SU-DHL-6 (cell line): ENCODE measurements at regions not wholly inside any gene's neighbourhood (a gene's known extent, or its start where the extent isn't known, plus 50 kb on each side); places are given as distances from the start of the nearest gene placed in this dataset.

Experiments used
- H2AFZ ChIP-seq: fragments of 200-600 bp; sonication (generic); 2 replicates; pipeline ENCODE4 v1.6.1; 2014; ENCODE audit warnings: low read depth, mild to moderate bottlenecking, moderate library complexity, mixed read lengths, antibody characterized with exemption, low read length; ENCODE audit not compliant: severe bottlenecking
- H3F3A ChIP-seq: fragments of 200-600 bp; shearing (Covaris generic); 2 replicates; pipeline ENCODE4 v1.6.0; 2016; ENCODE audit warnings: antibody characterized with exemption, mild to moderate bottlenecking; ENCODE audit not compliant: insufficient read depth
- H3K27ac ChIP-seq: fragments of 200-600 bp; sonication (generic); 2 replicates; pipeline ENCODE4 v1.5.1; 2016; ENCODE audit warnings: low read depth, mild to moderate bottlenecking, low read length, moderate library complexity, mixed read lengths
- H3K27me3 ChIP-seq: fragments of 200-600 bp; sonication (generic), shearing (Covaris generic); 2 replicates; pipeline ENCODE4 v1.6.0; 2014; ENCODE audit warnings: mild to moderate bottlenecking, low read length
- H3K36me3 ChIP-seq: fragments of 200-600 bp; sonication (generic); 2 replicates; pipeline ENCODE4 v1.6.1; 2014; ENCODE audit warnings: mild to moderate bottlenecking, low read length, mixed read lengths
- H3K4me2 ChIP-seq: fragments of 300-600, 200-600 bp; shearing (Covaris generic), sonication (generic); 2 replicates; pipeline ENCODE4 v1.6.0; 2014; ENCODE audit warnings: low read length, low read depth, mild to moderate bottlenecking; ENCODE audit not compliant: poor library complexity, severe bottlenecking
- H3K4me3 ChIP-seq: fragments of 200-600 bp; sonication (generic); 2 replicates; pipeline ENCODE4 v1.5.1; 2014; ENCODE audit warnings: antibody characterized with exemption, low read length, mild to moderate bottlenecking, mixed read lengths; ENCODE audit not compliant: insufficient read depth, poor library complexity, severe bottlenecking
- H3K79me2 ChIP-seq: fragments of 200-600 bp; sonication (generic); 2 replicates; pipeline ENCODE4 v1.6.1; 2014; ENCODE audit warnings: mild to moderate bottlenecking, low read length, moderate library complexity; ENCODE audit not compliant: insufficient read depth
- H3K9ac ChIP-seq: fragments of 200-600 bp; sonication (generic); 2 replicates; pipeline ENCODE4 v1.7.0; 2014; ENCODE audit warnings: mild to moderate bottlenecking, low read length
- H3K9me2 ChIP-seq: fragments of 200-600 bp; sonication (generic); replicated peaks from 2 replicates; pipeline ENCODE4 v1.6.1; 2014; ENCODE audit warnings: low read length; ENCODE audit not compliant: insufficient read depth
- H3K9me3 ChIP-seq: fragments of 200-600 bp; sonication (generic); 2 replicates; pipeline ENCODE4 v1.6.1; 2014; ENCODE audit warnings: low read length, mixed read lengths; ENCODE audit not compliant: insufficient read depth
- H4K20me1 ChIP-seq: fragments of 200-600 bp; sonication (generic); 2 replicates; pipeline ENCODE4 v1.6.1; 2014; ENCODE audit warnings: low read depth, mild to moderate bottlenecking, antibody characterized with exemption, low read length, moderate library complexity, mixed read lengths
- CTCF ChIP-seq: fragments of 200-600 bp; sonication (generic); IDR thresholded peaks from one replicate; pipeline ENCODE4 v1.5.1; 2017; ENCODE audit warnings: antibody characterized with exemption, mild to moderate bottlenecking, low read length, moderate library complexity; ENCODE audit not compliant: insufficient read depth, poor library complexity, severe bottlenecking
- EZH2phosphoT487 ChIP-seq: fragments of 200-600 bp; sonication (generic), shearing (Covaris generic); conservative IDR thresholded peaks from 2 replicates; pipeline ENCODE4 v1.6.1; 2018; ENCODE audit warnings: mild to moderate bottlenecking, antibody characterized with exemption, low read length, moderate library complexity, mixed read lengths

DNA sequence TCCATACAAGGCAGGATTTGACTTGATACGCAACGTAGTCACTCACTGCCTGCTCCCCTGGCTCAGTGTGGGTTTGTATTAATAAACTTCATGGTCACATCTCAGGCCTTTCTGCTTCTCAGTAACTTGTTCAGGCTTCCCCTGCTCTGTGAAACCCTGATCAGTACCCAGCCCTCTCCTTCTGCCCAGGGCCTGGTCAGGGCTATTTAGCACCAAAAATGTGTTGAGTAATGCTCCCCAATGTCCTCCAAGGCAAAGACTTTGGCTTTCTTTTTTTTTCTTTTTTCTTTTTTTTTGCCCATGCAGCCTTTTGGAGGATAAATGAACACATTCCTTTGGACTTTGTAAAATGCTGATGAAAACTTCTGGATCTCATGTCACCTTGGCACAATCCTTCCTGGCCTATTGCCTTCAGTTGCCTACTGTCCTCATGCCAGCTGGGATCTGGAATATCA, 399.2 kb upstream of the KLF4 start:
- no peaks in the 10 kb centered on the region for H3K9me2 ChIP-seq
- no peaks in the 10 kb centered on the region for H3K36me3 ChIP-seq
- no peaks in the 10 kb centered on the region for H3F3A ChIP-seq
- TF ChIP-seq CTCF (no peak), EZH2phosphoT487 (no peak)
- no peak overlapping the region for H3K9ac ChIP-seq
- no peak overlapping the region for H2AFZ ChIP-seq
- H3K79me2 ChIP-seq, result no peaks in the 10 kb centered on the region
- H3K9me3 ChIP-seq, result no peaks in the 10 kb centered on the region
- no peak overlapping the region for H3K4me3 ChIP-seq
- no peak overlapping the region for H3K27ac ChIP-seq
- no peaks in the 10 kb centered on the region for H3K27me3 ChIP-seq
- H3K4me2 ChIP-seq, result no peak overlapping the region
- no peaks in the 10 kb centered on the region for H4K20me1 ChIP-seq

GRCh38 chr9:107886826-107887225, 397.3 kb upstream of the KLF4 start:
- Histone ChIP-seq H3K4me3 (no peak overlapping the region), H3K79me2 (no peaks in the 10 kb centered on the region)

GRCh38 chr9:107883496-107884124, 394.0 kb upstream of the KLF4 start:
- H3K27ac ChIP-seq, result no peak overlapping the region
- H3K4me2 ChIP-seq, result no peak overlapping the region
- H2AFZ ChIP-seq, result no peak overlapping the region

More at GRCh38 chr9:107886826-107887225, 397.3 kb upstream of the KLF4 start:
- TF ChIP-seq EZH2phosphoT487 (no peak), CTCF (no peak)
- H3K4me2 ChIP-seq, result no peak overlapping the region
- no peaks in the 10 kb centered on the region for H3K36me3 ChIP-seq
- no peaks in the 10 kb centered on the region for H3F3A ChIP-seq
- no peaks in the 10 kb centered on the region for H4K20me1 ChIP-seq
- no peak overlapping the region for H2AFZ ChIP-seq
- H3K27ac ChIP-seq, result no peak overlapping the region
- no peaks in the 10 kb centered on the region for H3K9me3 ChIP-seq
- no peak overlapping the region for H3K9ac ChIP-seq
- no peaks in the 10 kb centered on the region for H3K27me3 ChIP-seq
- no peaks in the 10 kb centered on the region for H3K9me2 ChIP-seq

More at GRCh38 chr9:107883496-107884124, 394.0 kb upstream of the KLF4 start:
- Histone ChIP-seq H3K9me3 (no peaks in the 10 kb centered on the region), H3K79me2 (no peaks in the 10 kb centered on the region), H3K36me3 (no peaks in the 10 kb centered on the region), H3F3A (no peaks in the 10 kb centered on the region), H3K27me3 (no peaks in the 10 kb centered on the region), H4K20me1 (no peaks in the 10 kb centered on the region), H3K9ac (no peak overlapping the region), H3K4me3 (no peak overlapping the region), H3K9me2 (no peaks in the 10 kb centered on the region)
- TF ChIP-seq EZH2phosphoT487, result no peak
- no peak for TF ChIP-seq CTCF
